ENCODE measurements at regions not wholly inside any gene's neighbourhood (a gene's known extent, or its start where the extent isn't known, plus 50 kb on each side); places are given as distances from the start of the nearest gene placed in this dataset.
"Not testable (repeated sequence)": the region's sequence is repeated elsewhere in the genome, so short reads cannot be mapped to it uniquely, and the experiment has no call there.

GRCh38 chr10:107984149-107984548 is 819.6 kb upstream of the SORCS1 start:
- no peak overlapping the region for H3K4me3 ChIP-seq (ENCODE audit: low read length)
- no peaks in the 10 kb centered on the region for H3K27me3 ChIP-seq (ENCODE audit: insufficient read depth, low read length)
- no peaks in the 10 kb centered on the region for H3K36me3 ChIP-seq (ENCODE audit: insufficient read depth, low read length)
- H3K4me1 ChIP-seq (ENCODE audit: insufficient read depth, low read length): no peaks in the 10 kb centered on the region
- no peak overlapping the region for H2AFZ ChIP-seq (ENCODE audit: low read depth, low read length)
- no peaks in the 10 kb centered on the region for H3K9me3 ChIP-seq (ENCODE audit: low read length)

GRCh38 chr10:107978455-107978854 is 813.9 kb upstream of the SORCS1 start:
- no peaks in the 10 kb centered on the region for H3K36me3 ChIP-seq (ENCODE audit: insufficient read depth, low read length)
- H3K4me1 ChIP-seq (ENCODE audit: insufficient read depth, low read length): no peaks in the 10 kb centered on the region
- no peaks in the 10 kb centered on the region for H3K9me3 ChIP-seq (ENCODE audit: low read length)
- no peaks in the 10 kb centered on the region for H3K27me3 ChIP-seq (ENCODE audit: insufficient read depth, low read length)
- H3K4me3 ChIP-seq (ENCODE audit: low read length): no peak overlapping the region
- no peak overlapping the region for H2AFZ ChIP-seq (ENCODE audit: low read depth, low read length)

GRCh38 chr10:107971973-107972372 is 807.5 kb upstream of the SORCS1 start:
- Histone ChIP-seq H2AFZ (ENCODE audit: low read depth, low read length) (no peak overlapping the region), H3K27me3 (ENCODE audit: insufficient read depth, low read length) (no peaks in the 10 kb centered on the region), H3K4me3 (ENCODE audit: low read length) (no peak overlapping the region), H3K9me3 (ENCODE audit: low read length) (no peaks in the 10 kb centered on the region), H3K36me3 (ENCODE audit: insufficient read depth, low read length) (no peaks in the 10 kb centered on the region), H3K4me1 (ENCODE audit: insufficient read depth, low read length) (no peaks in the 10 kb centered on the region)

- no peaks in the 10 kb centered on the region for H3K9me3 ChIP-seq (ENCODE audit: low read length)
- no peak overlapping the region for H2AFZ ChIP-seq (ENCODE audit: low read depth, low read length)
- no peaks in the 10 kb centered on the region for H3K4me1 ChIP-seq (ENCODE audit: insufficient read depth, low read length)
- no peak overlapping the region for H3K4me3 ChIP-seq (ENCODE audit: low read length)
- H3K36me3 ChIP-seq (ENCODE audit: insufficient read depth, low read length): no peaks in the 10 kb centered on the region
- no peaks in the 10 kb centered on the region for H3K27me3 ChIP-seq (ENCODE audit: insufficient read depth, low read length)
Observed at GRCh38 chr10:107971411-107971810, 806.9 kb upstream of the SORCS1 start.

GRCh38 chr10:107970512-107970911 is 806.0 kb upstream of the SORCS1 start:
- Histone ChIP-seq H2AFZ (ENCODE audit: low read depth, low read length) (no peak overlapping the region), H3K4me3 (ENCODE audit: low read length) (no peak overlapping the region), H3K36me3 (ENCODE audit: insufficient read depth, low read length) (no peaks in the 10 kb centered on the region), H3K9me3 (ENCODE audit: low read length) (no peaks in the 10 kb centered on the region), H3K4me1 (ENCODE audit: insufficient read depth, low read length) (no peaks in the 10 kb centered on the region), H3K27me3 (ENCODE audit: insufficient read depth, low read length) (no peaks in the 10 kb centered on the region)

- Histone ChIP-seq H3K27me3 (ENCODE audit: insufficient read depth, low read length) (no peaks in the 10 kb centered on the region), H3K4me3 (ENCODE audit: low read length) (no peak overlapping the region), H3K4me1 (ENCODE audit: insufficient read depth, low read length) (no peaks in the 10 kb centered on the region), H2AFZ (ENCODE audit: low read depth, low read length) (no peak overlapping the region), H3K36me3 (ENCODE audit: insufficient read depth, low read length) (no peaks in the 10 kb centered on the region), H3K9me3 (ENCODE audit: low read length) (no peaks in the 10 kb centered on the region)
Observed at GRCh38 chr10:107969936-107970335, 805.4 kb upstream of the SORCS1 start.

GRCh38 chr10:107966826-107967225 is 802.3 kb upstream of the SORCS1 start:
- no peaks in the 10 kb centered on the region for H3K4me1 ChIP-seq (ENCODE audit: insufficient read depth, low read length)
- H3K36me3 ChIP-seq (ENCODE audit: insufficient read depth, low read length): no peaks in the 10 kb centered on the region
- no peaks in the 10 kb centered on the region for H3K27me3 ChIP-seq (ENCODE audit: insufficient read depth, low read length)
- no peak overlapping the region for H3K4me3 ChIP-seq (ENCODE audit: low read length)
- H2AFZ ChIP-seq (ENCODE audit: low read depth, low read length): no peak overlapping the region
- H3K9me3 ChIP-seq (ENCODE audit: low read length): no peaks in the 10 kb centered on the region

GRCh38 chr10:107952649-107953556 is 788.4 kb upstream of the SORCS1 start:
- Histone ChIP-seq H3K4me1 (ENCODE audit: insufficient read depth, low read length) (no peaks in the 10 kb centered on the region), H3K9me3 (ENCODE audit: low read length) (no peaks in the 10 kb centered on the region), H3K27me3 (ENCODE audit: insufficient read depth, low read length) (no peaks in the 10 kb centered on the region), H2AFZ (ENCODE audit: low read depth, low read length) (no peak overlapping the region), H3K36me3 (ENCODE audit: insufficient read depth, low read length) (no peaks in the 10 kb centered on the region), H3K4me3 (ENCODE audit: low read length) (no peak overlapping the region)

- not testable (repeated sequence) for H3K27me3 ChIP-seq (ENCODE audit: insufficient read depth, low read length); H3K36me3 ChIP-seq (ENCODE audit: insufficient read depth, low read length)
Observed at GRCh38 chr10:107950411-107951062, 786.0 kb upstream of the SORCS1 start.

GRCh38 chr10:107942826-107943225 is 778.3 kb upstream of the SORCS1 start:
- Histone ChIP-seq H3K36me3 (ENCODE audit: insufficient read depth, low read length) (no peaks in the 10 kb centered on the region), H3K4me3 (ENCODE audit: low read length) (no peak overlapping the region), H3K27me3 (ENCODE audit: insufficient read depth, low read length) (no peaks in the 10 kb centered on the region), H2AFZ (ENCODE audit: low read depth, low read length) (no peak overlapping the region), H3K4me1 (ENCODE audit: insufficient read depth, low read length) (no peaks in the 10 kb centered on the region), H3K9me3 (ENCODE audit: low read length) (no peaks in the 10 kb centered on the region)

More at GRCh38 chr10:107950411-107951062, 786.0 kb upstream of the SORCS1 start:
- H2AFZ ChIP-seq (ENCODE audit: low read depth, low read length); H3K9me3 ChIP-seq (ENCODE audit: low read length); H3K4me3 ChIP-seq (ENCODE audit: low read length); H3K4me1 ChIP-seq (ENCODE audit: insufficient read depth, low read length): not testable (repeated sequence)

- H3K36me3 ChIP-seq (ENCODE audit: insufficient read depth, low read length): no peaks in the 10 kb centered on the region
Observed at GRCh38 chr10:107933076-107933475, 768.6 kb upstream of the SORCS1 start.

GRCh38 chr10:107931808-107932207 is 767.3 kb upstream of the SORCS1 start:
- Histone ChIP-seq H3K36me3 (ENCODE audit: insufficient read depth, low read length) (no peaks in the 10 kb centered on the region), H3K4me3 (ENCODE audit: low read length) (no peak overlapping the region), H3K4me1 (ENCODE audit: insufficient read depth, low read length) (no peaks in the 10 kb centered on the region), H3K27me3 (ENCODE audit: insufficient read depth, low read length) (no peaks in the 10 kb centered on the region), H3K9me3 (ENCODE audit: low read length) (no peaks in the 10 kb centered on the region), H2AFZ (ENCODE audit: low read depth, low read length) (no peak overlapping the region)

More at GRCh38 chr10:107933076-107933475, 768.6 kb upstream of the SORCS1 start:
- Histone ChIP-seq H3K27me3 (ENCODE audit: insufficient read depth, low read length) (no peaks in the 10 kb centered on the region), H3K4me1 (ENCODE audit: insufficient read depth, low read length) (no peaks in the 10 kb centered on the region), H2AFZ (ENCODE audit: low read depth, low read length) (no peak overlapping the region), H3K4me3 (ENCODE audit: low read length) (no peak overlapping the region), H3K9me3 (ENCODE audit: low read length) (no peaks in the 10 kb centered on the region)

- H3K36me3 ChIP-seq (ENCODE audit: insufficient read depth, low read length): no peaks in the 10 kb centered on the region
- no peak overlapping the region for H3K4me3 ChIP-seq (ENCODE audit: low read length)
- H2AFZ ChIP-seq (ENCODE audit: low read depth, low read length): no peak overlapping the region
- no peaks in the 10 kb centered on the region for H3K27me3 ChIP-seq (ENCODE audit: insufficient read depth, low read length)
- no peaks in the 10 kb centered on the region for H3K4me1 ChIP-seq (ENCODE audit: insufficient read depth, low read length)
- H3K9me3 ChIP-seq (ENCODE audit: low read length): no peaks in the 10 kb centered on the region
Observed at GRCh38 chr10:107930037-107930436, 765.5 kb upstream of the SORCS1 start.
